Smooth muscle cell (in vitro differentiated cells): ENCODE measurements at regions not wholly inside any gene's neighbourhood (a gene's known extent, or its start where the extent isn't known, plus 50 kb on each side); places are given as distances from the start of the nearest gene placed in this dataset.
"Not testable (repeated sequence)": the region's sequence is repeated elsewhere in the genome, so short reads cannot be mapped to it uniquely, and the experiment has no call there.

Source experiments
- DNase-seq: peaks from one replicate; lab custom pipeline; 2025; ENCODE audit not compliant: unreplicated experiment; lab: John Stamatoyannopoulos, UW
- H2AFZ ChIP-seq: fragments of 200-600 bp; sonication (generic); 2 replicates; pipeline ENCODE4 v1.6.0; 2016; ENCODE audit warnings: antibody characterized with exemption, low read depth, mild to moderate bottlenecking
- H3F3A ChIP-seq: fragments of 200-600 bp; sonication (generic); 2 replicates; pipeline ENCODE4 v1.6.0; 2017; ENCODE audit warnings: antibody characterized with exemption, low read depth
- H3K27ac ChIP-seq: fragments of 200-600 bp; sonication (generic); 2 replicates; pipeline ENCODE4 v1.5.1; 2016; ENCODE audit warnings: low read depth, mild to moderate bottlenecking
- H3K27me3 ChIP-seq: fragments of 200-600 bp; sonication (generic); 2 replicates; pipeline ENCODE4 v1.6.1; 2016; ENCODE audit warnings: low read depth, mild to moderate bottlenecking
- H3K36me3 ChIP-seq: fragments of 200-600 bp; sonication (generic); 2 replicates; pipeline ENCODE4 v1.5.1; 2016; ENCODE audit warnings: low read depth
- H3K4me1 ChIP-seq: fragments of 200-600 bp; sonication (generic); 2 replicates; pipeline ENCODE4 v1.5.1; 2016; ENCODE audit warnings: low read depth
- H3K4me2 ChIP-seq: fragments of 200-600 bp; sonication (generic); 2 replicates; pipeline ENCODE4 v1.6.0; 2016; ENCODE audit warnings: mild to moderate bottlenecking
- H3K4me3 ChIP-seq: fragments of 200-600 bp; sonication (generic); 2 replicates; pipeline ENCODE4 v1.5.1; 2016; ENCODE audit warnings: mild to moderate bottlenecking
- H3K79me2 ChIP-seq: fragments of 200-600 bp; sonication (generic); 2 replicates; pipeline ENCODE4 v1.6.0; 2016; ENCODE audit warnings: low read depth, mild to moderate bottlenecking
- H3K9ac ChIP-seq: fragments of 200-600 bp; sonication (generic); 2 replicates; pipeline ENCODE4 v1.6.0; 2016; ENCODE audit warnings: low read depth
- H3K9me3 ChIP-seq: fragments of 200-600 bp; sonication (generic); replicated peaks from 2 replicates; pipeline ENCODE4 v1.5.1; 2016; ENCODE audit warnings: low read depth
- H4K20me1 ChIP-seq: fragments of 200-600 bp; sonication (generic); 2 replicates; pipeline ENCODE4 v1.6.0; 2016; ENCODE audit warnings: low read depth
- CTCF ChIP-seq: fragments of 200-600 bp; sonication (generic); IDR thresholded peaks from 2 replicates; pipeline ENCODE4 v1.5.1; 2017; ENCODE audit warnings: borderline replicate concordance, mild to moderate bottlenecking, antibody characterized with exemption; ENCODE audit not compliant: insufficient read depth, poor library complexity, severe bottlenecking
- WGBS: methylation state at CpG from one replicate; pipeline ENCODE4 v1.1.7; 2016; ENCODE audit warnings: low lambda C conversion rate; 5-methylcytosine and 5-hydroxymethylcytosine counted together

- WGBS: 89% methylated on average over 2 of the region's 2 CpGs
These were observed 596.8 kb upstream of the HS3ST5 start for GRCh38 chr6:114939630-114940029.

GRCh38 chr6:114936080-114936479, 593.3 kb upstream of the HS3ST5 start:
- WGBS: 88% methylated on average over 1 of the region's 1 CpG
- H3K4me3 ChIP-seq: no peak overlapping the region
- no peak overlapping the region for H3K4me2 ChIP-seq
- H4K20me1 ChIP-seq: no peaks in the 10 kb centered on the region
- no peaks in the 10 kb centered on the region for H3K9me3 ChIP-seq
- peaks cover 9% of the 10 kb centered on the region for H3K4me1 ChIP-seq
- DNase-seq: no peak
- no peaks in the 10 kb centered on the region for H3K27me3 ChIP-seq
- H2AFZ ChIP-seq: no peak overlapping the region
- TF ChIP-seq CTCF: no peak
- no peaks in the 10 kb centered on the region for H3F3A ChIP-seq
- H3K27ac ChIP-seq: no peak overlapping the region
- H3K9ac ChIP-seq: no peak overlapping the region
- H3K36me3 ChIP-seq: no peaks in the 10 kb centered on the region
- H3K79me2 ChIP-seq: no peaks in the 10 kb centered on the region

More at GRCh38 chr6:114939630-114940029, 596.8 kb upstream of the HS3ST5 start:
- Histone ChIP-seq H3K27ac (no peak overlapping the region), H3K4me1 (peaks cover 9% of the 10 kb centered on the region), H3K9ac (no peak overlapping the region), H4K20me1 (no peaks in the 10 kb centered on the region), H3K36me3 (no peaks in the 10 kb centered on the region), H3K4me3 (no peak overlapping the region), H3K27me3 (no peaks in the 10 kb centered on the region), H2AFZ (no peak overlapping the region), H3K4me2 (no peak overlapping the region), H3F3A (no peaks in the 10 kb centered on the region), H3K9me3 (no peaks in the 10 kb centered on the region), H3K79me2 (no peaks in the 10 kb centered on the region)
- DNase-seq: no peak
- no peak for TF ChIP-seq CTCF

- Histone ChIP-seq H4K20me1 (no peaks in the 10 kb centered on the region), H2AFZ (no peak overlapping the region), H3K4me2 (no peak overlapping the region), H3F3A (no peaks in the 10 kb centered on the region), H3K27me3 (no peaks in the 10 kb centered on the region), H3K4me1 (peaks cover 4% of the 10 kb centered on the region), H3K9me3 (no peaks in the 10 kb centered on the region), H3K9ac (no peak overlapping the region), H3K4me3 (no peak overlapping the region), H3K36me3 (no peaks in the 10 kb centered on the region), H3K27ac (no peak overlapping the region), H3K79me2 (no peaks in the 10 kb centered on the region)
- TF ChIP-seq CTCF: no peak
- 88% methylated on average over 1 of the region's 1 CpG for WGBS
- no peak for DNase-seq
These were observed 591.3 kb upstream of the HS3ST5 start for GRCh38 chr6:114934079-114934478.

- DNase-seq, H4K20me1 ChIP-seq, H3K9ac ChIP-seq, H3K36me3 ChIP-seq, H2AFZ ChIP-seq, H3K79me2 ChIP-seq, H3K27ac ChIP-seq, H3K4me2 ChIP-seq, H3K27me3 ChIP-seq, H3K4me1 ChIP-seq, H3F3A ChIP-seq, H3K9me3 ChIP-seq, H3K4me3 ChIP-seq: not testable (repeated sequence)
- 93% methylated on average over 8 of the region's 8 CpGs for WGBS
These were observed 585.9 kb upstream of the HS3ST5 start for GRCh38 chr6:114928731-114929130.
